A549 (cell line): ENCODE measurements at regions not wholly inside any gene's neighbourhood (a gene's known extent, or its start where the extent isn't known, plus 50 kb on each side); places are given as distances from the start of the nearest gene placed in this dataset.

Experiments
- KDM1A ChIP-seq: fragments of 200-600 bp; sonication (generic); IDR thresholded peaks from 2 replicates; pipeline ENCODE4 v1.6.1; 2016; ENCODE audit warnings: low read depth, mild to moderate bottlenecking
- POLR2A ChIP-seq: IDR thresholded peaks from 2 replicates; pipeline ENCODE4 v1.6.1; 2012; ENCODE audit warnings: mild to moderate bottlenecking, low read length

GRCh38 chr2:183243758-183244157 is 119.5 kb downstream of the NUP35 start:
- TF ChIP-seq KDM1A (no peak), POLR2A (no peak)
